ENCODE measurements at regions not wholly inside any gene's neighbourhood (a gene's known extent, or its start where the extent isn't known, plus 50 kb on each side); places are given as distances from the start of the nearest gene placed in this dataset.
A peak's percentile ranks its signal among the peaks of the same experiment; 100 is the strongest.

DNA sequence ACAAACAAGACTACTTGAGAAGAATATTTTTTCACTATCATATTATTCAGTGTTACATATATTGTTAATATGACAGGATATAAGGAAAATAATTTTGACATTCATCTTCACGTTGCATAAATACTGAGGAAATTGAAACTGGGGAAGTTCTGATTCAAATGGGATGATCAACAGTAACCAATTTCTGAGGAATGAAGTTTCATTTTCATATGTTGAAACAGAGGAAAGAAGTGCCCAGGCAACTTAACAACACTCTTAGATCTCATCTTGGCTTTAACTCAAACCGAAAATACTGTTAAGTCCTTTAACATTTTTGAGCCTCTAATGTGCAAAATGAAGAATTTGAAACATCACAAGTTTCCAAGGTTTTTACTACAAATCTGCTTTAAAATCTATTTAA, 612.2 kb upstream of the VRK2 start:
- no peak overlapping the region for H2AFZ ChIP-seq (ENCODE audit: insufficient read depth, low read length, poor library complexity)
- no peaks in the 10 kb centered on the region for H3K9me3 ChIP-seq (ENCODE audit: insufficient read depth, low read depth, low read length)
- no peaks in the 10 kb centered on the region for H3K79me2 ChIP-seq (ENCODE audit: control insufficient read depth, insufficient read depth, low read length, poor library complexity)
- no peak overlapping the region for H3K27ac ChIP-seq (ENCODE audit: low read depth, low read length)
- no peak overlapping the region for H2BK120ac ChIP-seq (ENCODE audit: insufficient read depth, low read length, poor library complexity)
- H3K14ac ChIP-seq (ENCODE audit: low read length): no peak overlapping the region
- no peaks in the 10 kb centered on the region for H3K27me3 ChIP-seq (ENCODE audit: insufficient read depth, low read length)
- no peak overlapping the region for H3K18ac ChIP-seq (ENCODE audit: low read length)
- H2BK5ac ChIP-seq (ENCODE audit: low read depth, low read length, poor library complexity): no peak overlapping the region
- H3K4me1 ChIP-seq (ENCODE audit: control insufficient read depth in 1 of 2, insufficient read depth in 2 of 2, low read length in 2 of 2): no peaks in the 10 kb centered on the region
- WGBS (ENCODE audit: extremely low coverage, insufficient coverage, insufficient read length): no CpG with 5 or more reads among the region's 2 CpGs
- H3K4ac ChIP-seq (ENCODE audit: low read depth, low read length): no peak overlapping the region
- H4K12ac ChIP-seq (ENCODE audit: low read depth, low read length): no peak overlapping the region
- no peak overlapping the region for H3K4me3 ChIP-seq (ENCODE audit: low read depth, low read length)
- H3K4me2 ChIP-seq (ENCODE audit: low read length): no peak overlapping the region
- no peaks in the 10 kb centered on the region for H3K79me1 ChIP-seq (ENCODE audit: low read length)
- H4K91ac ChIP-seq (ENCODE audit: low read depth, low read length): no peak overlapping the region
- H2BK12ac ChIP-seq (ENCODE audit: low read length): no peak overlapping the region
- no peak overlapping the region for H3K9ac ChIP-seq (ENCODE audit: low read length)
- no peaks in the 10 kb centered on the region for H3K36me3 ChIP-seq (ENCODE audit: control insufficient read depth in 1 of 2, insufficient read depth in 2 of 2, low read length in 2 of 2)
- peak in 1 of 2 donors; percentile 30 for DNase-seq
- H2AK5ac ChIP-seq (ENCODE audit: low read length): no peak overlapping the region
- H3K23ac ChIP-seq (ENCODE audit: low read length): no peak overlapping the region
- no peak overlapping the region for H4K8ac ChIP-seq (ENCODE audit: low read depth, low read length)

DNA sequence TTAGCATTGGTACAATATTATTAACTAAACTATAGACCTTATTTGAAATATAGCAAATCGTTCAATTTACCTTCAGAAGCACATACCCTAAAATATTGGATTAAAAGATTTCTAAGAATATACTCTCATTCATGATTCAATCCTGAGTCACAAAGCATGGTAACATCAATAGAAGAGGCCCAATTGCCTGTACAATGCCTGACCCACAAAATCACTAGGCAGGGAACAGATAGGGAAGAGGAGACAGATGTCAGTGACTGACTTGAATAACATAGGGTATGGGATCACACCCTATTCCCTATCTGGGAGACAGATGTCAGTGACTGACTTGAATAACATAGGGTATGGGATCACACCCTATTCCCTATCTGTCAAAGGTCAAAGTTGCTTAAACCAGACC, 611.6 kb upstream of the VRK2 start:
- H3K14ac ChIP-seq (ENCODE audit: low read length): no peak overlapping the region
- H4K91ac ChIP-seq (ENCODE audit: low read depth, low read length): no peak overlapping the region
- no peak overlapping the region for H2AFZ ChIP-seq (ENCODE audit: insufficient read depth, low read length, poor library complexity)
- H3K36me3 ChIP-seq (ENCODE audit: control insufficient read depth in 1 of 2, insufficient read depth in 2 of 2, low read length in 2 of 2): no peaks in the 10 kb centered on the region
- no peak overlapping the region for H3K4ac ChIP-seq (ENCODE audit: low read depth, low read length)
- no peaks in the 10 kb centered on the region for H3K4me1 ChIP-seq (ENCODE audit: control insufficient read depth in 1 of 2, insufficient read depth in 2 of 2, low read length in 2 of 2)
- H4K12ac ChIP-seq (ENCODE audit: low read depth, low read length): no peak overlapping the region
- H3K4me3 ChIP-seq (ENCODE audit: low read depth, low read length): no peak overlapping the region
- WGBS (ENCODE audit: extremely low coverage, insufficient coverage, insufficient read length): no CpG with 5 or more reads among the region's 1 CpG
- H3K27ac ChIP-seq (ENCODE audit: low read depth, low read length): no peak overlapping the region
- no peak overlapping the region for H3K4me2 ChIP-seq (ENCODE audit: low read length)
- no peak overlapping the region for H3K23ac ChIP-seq (ENCODE audit: low read length)
- DNase-seq: peak in 1 of 2 donors; percentile 12
- H3K27me3 ChIP-seq (ENCODE audit: insufficient read depth, low read length): no peaks in the 10 kb centered on the region
- H4K8ac ChIP-seq (ENCODE audit: low read depth, low read length): no peak overlapping the region
- H2BK120ac ChIP-seq (ENCODE audit: insufficient read depth, low read length, poor library complexity): no peak overlapping the region
- no peak overlapping the region for H3K9ac ChIP-seq (ENCODE audit: low read length)
- no peak overlapping the region for H3K18ac ChIP-seq (ENCODE audit: low read length)
- no peaks in the 10 kb centered on the region for H3K9me3 ChIP-seq (ENCODE audit: insufficient read depth, low read depth, low read length)
- H2BK5ac ChIP-seq (ENCODE audit: low read depth, low read length, poor library complexity): no peak overlapping the region
- no peak overlapping the region for H2BK12ac ChIP-seq (ENCODE audit: low read length)
- no peaks in the 10 kb centered on the region for H3K79me1 ChIP-seq (ENCODE audit: low read length)
- H2AK5ac ChIP-seq (ENCODE audit: low read length): no peak overlapping the region
- no peaks in the 10 kb centered on the region for H3K79me2 ChIP-seq (ENCODE audit: control insufficient read depth, insufficient read depth, low read length, poor library complexity)

GRCh38 chr2:57437077-57437476, 609.5 kb upstream of the VRK2 start:
- no peak overlapping the region for H4K12ac ChIP-seq (ENCODE audit: low read depth, low read length)
- no peak overlapping the region for H3K4me2 ChIP-seq (ENCODE audit: low read length)
- H4K8ac ChIP-seq (ENCODE audit: low read depth, low read length): no peak overlapping the region
- H2AFZ ChIP-seq (ENCODE audit: insufficient read depth, low read length, poor library complexity): no peak overlapping the region
- H2BK5ac ChIP-seq (ENCODE audit: low read depth, low read length, poor library complexity): no peak overlapping the region
- DNase-seq: no peak
- H3K4ac ChIP-seq (ENCODE audit: low read depth, low read length): no peak overlapping the region
- H2BK120ac ChIP-seq (ENCODE audit: insufficient read depth, low read length, poor library complexity): no peak overlapping the region
- no peaks in the 10 kb centered on the region for H3K4me1 ChIP-seq (ENCODE audit: control insufficient read depth in 1 of 2, insufficient read depth in 2 of 2, low read length in 2 of 2)
- H3K27ac ChIP-seq (ENCODE audit: low read depth, low read length): no peak overlapping the region
- no peak overlapping the region for H2AK5ac ChIP-seq (ENCODE audit: low read length)
- no peak overlapping the region for H3K18ac ChIP-seq (ENCODE audit: low read length)
- no peaks in the 10 kb centered on the region for H3K79me1 ChIP-seq (ENCODE audit: low read length)
- no peaks in the 10 kb centered on the region for H3K36me3 ChIP-seq (ENCODE audit: control insufficient read depth in 1 of 2, insufficient read depth in 2 of 2, low read length in 2 of 2)
- H3K4me3 ChIP-seq (ENCODE audit: low read depth, low read length): no peak overlapping the region
- no peak overlapping the region for H3K14ac ChIP-seq (ENCODE audit: low read length)
- H3K23ac ChIP-seq (ENCODE audit: low read length): no peak overlapping the region
- no CpG with 5 or more reads among the region's 1 CpG for WGBS (ENCODE audit: extremely low coverage, insufficient coverage, insufficient read length)
- no peak overlapping the region for H3K9ac ChIP-seq (ENCODE audit: low read length)
- H3K27me3 ChIP-seq (ENCODE audit: insufficient read depth, low read length): no peaks in the 10 kb centered on the region
- no peaks in the 10 kb centered on the region for H3K79me2 ChIP-seq (ENCODE audit: control insufficient read depth, insufficient read depth, low read length, poor library complexity)
- H4K91ac ChIP-seq (ENCODE audit: low read depth, low read length): no peak overlapping the region
- H3K9me3 ChIP-seq (ENCODE audit: insufficient read depth, low read depth, low read length): no peaks in the 10 kb centered on the region
- H2BK12ac ChIP-seq (ENCODE audit: low read length): no peak overlapping the region

DNA sequence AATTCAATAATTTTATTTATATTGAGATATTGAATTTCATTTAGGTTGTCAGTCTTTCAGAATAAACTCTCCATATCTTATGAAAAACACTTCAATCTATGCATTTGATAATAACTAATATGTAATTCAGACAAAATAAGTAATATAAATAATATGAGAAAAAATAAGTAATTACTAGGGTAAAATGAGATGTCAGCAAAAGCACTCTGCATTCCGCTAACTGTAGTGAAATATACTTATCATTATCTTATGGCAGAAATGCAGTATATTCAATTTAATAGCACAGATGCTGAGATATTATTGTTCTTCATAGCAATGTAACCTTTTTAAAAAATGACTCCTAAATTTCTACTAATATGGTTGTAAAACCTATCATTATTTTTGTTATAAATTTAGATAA, 606.2 kb upstream of the VRK2 start:
- no peak overlapping the region for H3K14ac ChIP-seq (ENCODE audit: low read length)
- no peak overlapping the region for H3K9ac ChIP-seq (ENCODE audit: low read length)
- no peaks in the 10 kb centered on the region for H3K36me3 ChIP-seq (ENCODE audit: control insufficient read depth in 1 of 2, insufficient read depth in 2 of 2, low read length in 2 of 2)
- H2AK5ac ChIP-seq (ENCODE audit: low read length): no peak overlapping the region
- no peaks in the 10 kb centered on the region for H3K9me3 ChIP-seq (ENCODE audit: insufficient read depth, low read depth, low read length)
- no peak for DNase-seq
- H3K27me3 ChIP-seq (ENCODE audit: insufficient read depth, low read length): no peaks in the 10 kb centered on the region
- no peak overlapping the region for H3K23ac ChIP-seq (ENCODE audit: low read length)
- no peak overlapping the region for H2BK5ac ChIP-seq (ENCODE audit: low read depth, low read length, poor library complexity)
- H4K12ac ChIP-seq (ENCODE audit: low read depth, low read length): no peak overlapping the region
- H3K4me1 ChIP-seq (ENCODE audit: control insufficient read depth in 1 of 2, insufficient read depth in 2 of 2, low read length in 2 of 2): peaks cover 0 to 2% of the 10 kb centered on the region in 2 experiments
- no peaks in the 10 kb centered on the region for H3K79me1 ChIP-seq (ENCODE audit: low read length)
- H2BK12ac ChIP-seq (ENCODE audit: low read length): no peak overlapping the region
- no peak overlapping the region for H3K4me2 ChIP-seq (ENCODE audit: low read length)
- no peak overlapping the region for H4K91ac ChIP-seq (ENCODE audit: low read depth, low read length)
- no peak overlapping the region for H3K27ac ChIP-seq (ENCODE audit: low read depth, low read length)
- no peak overlapping the region for H2BK120ac ChIP-seq (ENCODE audit: insufficient read depth, low read length, poor library complexity)
- no CpG with 5 or more reads among the region's 1 CpG for WGBS (ENCODE audit: extremely low coverage, insufficient coverage, insufficient read length)
- no peak overlapping the region for H3K4ac ChIP-seq (ENCODE audit: low read depth, low read length)
- no peak overlapping the region for H3K4me3 ChIP-seq (ENCODE audit: low read depth, low read length)
- H3K18ac ChIP-seq (ENCODE audit: low read length): no peak overlapping the region
- no peak overlapping the region for H4K8ac ChIP-seq (ENCODE audit: low read depth, low read length)
- no peak overlapping the region for H2AFZ ChIP-seq (ENCODE audit: insufficient read depth, low read length, poor library complexity)
- no peaks in the 10 kb centered on the region for H3K79me2 ChIP-seq (ENCODE audit: control insufficient read depth, insufficient read depth, low read length, poor library complexity)
